GM21723 (cell line): ENCODE measurements at regions not wholly inside any gene's neighbourhood (a gene's known extent, or its start where the extent isn't known, plus 50 kb on each side); places are given as distances from the start of the nearest gene placed in this dataset.

Experiments
- ATAC-seq: cut with Tn5 transposase; IDR thresholded peaks from one replicate; pipeline ENCODE4 v1.9.1; 2021; ENCODE audit warnings: mild to moderate bottlenecking, moderate library complexity; ENCODE audit not compliant: unreplicated experiment

GRCh38 chr6:104126315-104127005 is 733.3 kb downstream of the HACE1 start:
- ATAC-seq, result no peak

GRCh38 chr6:104123227-104123626 is 736.5 kb downstream of the HACE1 start:
- ATAC-seq, result no peak

GRCh38 chr6:104118274-104118673 is 741.4 kb downstream of the HACE1 start:
- ATAC-seq, result no peak

- no peak for ATAC-seq
Measured at GRCh38 chr6:104109806-104110205, 749.9 kb downstream of the HACE1 start.

GRCh38 chr6:104108634-104109033 is 751.1 kb downstream of the HACE1 start:
- no peak for ATAC-seq

GRCh38 chr6:104095661-104096416 is 763.9 kb downstream of the HACE1 start:
- no peak for ATAC-seq

GRCh38 chr6:104087765-104088164 is 772.0 kb downstream of the HACE1 start:
- no peak for ATAC-seq

- ATAC-seq, result no peak
Measured at GRCh38 chr6:104068281-104068680, 791.4 kb downstream of the HACE1 start.

- no peak for ATAC-seq
Measured at GRCh38 chr6:104064876-104065275, 794.8 kb downstream of the HACE1 start.

GRCh38 chr6:104050455-104050854 is 809.3 kb downstream of the HACE1 start:
- no peak for ATAC-seq

- ATAC-seq, result no peak
Measured at GRCh38 chr6:104046426-104046825, 813.3 kb downstream of the HACE1 start.

- no peak for ATAC-seq
Measured at GRCh38 chr6:104031346-104031745, 828.4 kb downstream of the HACE1 start.

GRCh38 chr6:104022126-104022525 is 837.6 kb downstream of the HACE1 start:
- ATAC-seq, result no peak

- ATAC-seq, result no peak
Measured at GRCh38 chr6:104019075-104019753, 840.5 kb downstream of the HACE1 start.

- no peak for ATAC-seq
Measured at GRCh38 chr6:104017410-104018381, 842.0 kb downstream of the HACE1 start.

GRCh38 chr6:104014163-104014959 is 845.4 kb downstream of the HACE1 start:
- no peak for ATAC-seq

- ATAC-seq, result no peak
Measured at GRCh38 chr6:104013312-104013971, 846.3 kb downstream of the HACE1 start.

GRCh38 chr6:104010897-104011296 is 848.8 kb downstream of the HACE1 start:
- no peak for ATAC-seq

GRCh38 chr6:104003803-104004516 is 855.8 kb downstream of the HACE1 start:
- ATAC-seq, result no peak
